GM19395 (cell line): ENCODE measurements at regions not wholly inside any gene's neighbourhood (a gene's known extent, or its start where the extent isn't known, plus 50 kb on each side); places are given as distances from the start of the nearest gene placed in this dataset.
"Not testable (repeated sequence)": the region's sequence is repeated elsewhere in the genome, so short reads cannot be mapped to it uniquely, and the experiment has no call there.

Experiments used
- ATAC-seq: cut with Tn5 transposase; IDR thresholded peaks from one replicate; pipeline ENCODE4 v1.9.1; 2021; ENCODE audit warnings: mild to moderate bottlenecking, moderate library complexity; ENCODE audit not compliant: unreplicated experiment

DNA sequence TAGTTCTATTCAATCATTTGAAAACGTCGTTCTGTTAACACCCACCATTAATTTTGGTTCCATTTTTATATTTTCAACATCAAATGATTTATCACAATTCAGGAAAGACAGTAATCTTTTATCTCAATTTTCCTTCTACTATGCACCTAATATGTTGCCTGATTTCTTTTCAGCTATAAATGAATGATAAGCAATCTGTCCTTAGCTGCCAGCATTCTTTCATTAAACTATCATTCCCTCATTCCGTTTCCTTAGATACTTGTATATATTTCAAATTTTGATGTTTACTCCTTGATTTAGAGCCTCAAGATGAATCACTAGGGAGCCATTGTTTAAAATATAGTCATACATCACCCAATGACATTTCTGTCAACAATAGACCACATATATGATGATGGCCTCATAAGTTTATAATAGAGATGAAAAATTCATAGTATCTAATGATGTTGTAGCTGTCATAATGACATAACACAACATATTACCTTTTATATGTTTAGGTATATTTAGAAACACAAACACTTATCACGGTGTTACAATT is 661.7 kb downstream of the IPMK start:
- ATAC-seq = no peak

GRCh38 chr10:57599440-57599839 is 668.3 kb downstream of the IPMK start:
- no peak for ATAC-seq

DNA sequence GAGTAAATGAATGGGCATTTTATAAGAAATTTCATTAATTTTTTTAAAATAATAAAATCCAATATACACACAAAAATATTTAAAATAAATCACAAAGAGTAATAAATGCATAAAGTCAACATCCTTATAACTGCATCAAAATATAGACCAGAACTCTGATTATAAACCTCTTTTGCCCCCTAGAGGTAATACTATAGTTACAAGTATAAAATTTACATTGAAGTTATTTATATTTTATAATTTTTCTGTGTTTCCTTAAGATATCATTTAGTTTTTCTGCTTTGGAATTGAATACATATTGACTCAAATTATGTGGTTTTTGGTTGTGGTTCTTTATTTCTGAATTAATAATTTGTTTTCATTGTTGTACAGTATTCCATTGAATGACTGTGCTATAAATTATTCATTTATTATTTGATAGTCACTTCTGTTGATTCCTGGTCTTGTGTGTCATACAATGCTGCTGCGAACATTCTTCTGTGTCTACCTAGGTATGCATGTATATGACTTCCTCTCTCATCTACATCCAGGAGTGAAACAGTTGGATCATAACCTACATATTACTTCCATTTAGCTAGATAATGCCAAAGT is 673.6 kb downstream of the IPMK start:
- no peak for ATAC-seq

DNA sequence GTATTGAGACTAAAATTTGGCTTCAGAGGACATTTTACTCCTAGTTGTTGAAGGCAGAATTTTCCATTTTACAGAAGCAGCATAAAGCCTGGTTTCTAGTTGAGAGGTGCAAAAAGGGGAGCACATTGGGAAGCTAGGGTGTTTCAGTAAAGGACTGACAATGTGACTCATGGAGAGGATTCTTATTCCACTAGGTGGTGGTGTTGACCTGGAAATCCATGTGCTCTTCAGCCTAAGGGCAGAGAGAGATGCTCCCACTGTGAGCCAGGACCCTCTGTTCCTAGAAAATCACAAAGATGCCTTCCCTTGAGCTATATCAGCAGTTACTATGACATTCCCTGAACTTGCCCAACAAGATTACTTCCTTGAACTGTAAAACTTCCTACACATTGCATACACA is 687.8 kb downstream of the IPMK start:
- no peak for ATAC-seq

GRCh38 chr10:57562211-57562610 is 705.5 kb downstream of the IPMK start:
- no peak for ATAC-seq

DNA sequence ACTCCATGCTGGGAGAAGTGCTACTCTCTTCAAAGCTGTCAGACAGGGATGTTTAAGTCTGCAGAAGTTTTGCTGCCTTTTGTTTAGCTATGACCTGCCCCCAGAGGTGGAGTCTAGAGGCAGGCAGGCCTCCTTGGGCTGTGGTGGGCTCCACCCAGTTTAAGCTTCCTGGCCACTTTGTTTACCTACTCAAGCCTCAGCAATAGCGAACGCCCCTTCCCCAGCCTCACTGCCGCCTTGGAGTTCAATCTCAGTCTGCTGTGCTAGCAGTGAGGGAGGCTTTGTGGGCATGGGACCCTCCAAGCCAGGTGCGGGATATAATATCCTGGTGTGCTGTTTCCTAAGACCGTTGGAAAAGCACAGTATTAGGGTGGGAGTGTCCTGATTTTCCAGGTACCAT is 715.9 kb downstream of the IPMK start:
- not testable (repeated sequence) for ATAC-seq

DNA sequence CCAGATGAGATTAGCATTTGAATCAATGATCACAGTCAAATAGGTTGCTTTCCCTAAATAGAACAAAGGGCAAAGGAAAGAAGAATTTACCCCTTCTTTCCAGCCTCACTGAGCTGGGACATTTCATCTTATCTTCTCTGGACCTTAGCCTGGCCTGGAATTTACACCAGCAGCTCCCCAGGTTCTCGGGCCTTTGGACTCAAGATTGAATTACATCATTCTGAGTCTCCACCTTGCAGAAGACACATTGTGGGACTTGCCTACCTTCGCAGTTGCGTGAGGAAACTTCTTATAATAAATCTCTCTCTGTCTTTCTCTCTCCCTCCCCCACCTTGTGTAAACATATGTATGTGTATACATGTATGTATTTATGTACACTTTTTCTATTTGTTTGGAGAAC is 732.4 kb downstream of the IPMK start:
- ATAC-seq = no peak

- ATAC-seq = no peak
These were observed 754.1 kb downstream of the IPMK start for GRCh38 chr10:57513637-57514036.

DNA sequence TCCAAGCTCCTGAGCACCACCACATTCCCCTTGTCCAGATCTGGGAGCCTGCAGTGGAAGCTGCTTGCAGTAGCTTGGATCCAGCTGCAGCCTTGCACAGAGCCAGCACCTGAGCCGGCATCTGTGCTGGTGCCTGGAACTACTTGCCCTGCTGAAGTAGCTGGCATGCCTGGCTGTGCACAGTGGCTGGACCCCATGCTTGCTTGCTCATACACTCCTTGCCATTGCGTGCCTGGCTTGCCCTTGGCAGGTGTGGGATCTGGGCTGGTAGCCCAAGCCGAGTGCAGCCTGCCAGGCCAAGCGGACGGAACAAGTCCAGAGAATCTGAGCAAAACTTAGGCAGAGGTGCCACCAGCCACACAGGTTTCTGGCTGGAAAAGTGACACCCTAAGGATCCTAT is 759.9 kb downstream of the IPMK start:
- no peak for ATAC-seq

- ATAC-seq = no peak
These were observed 761.1 kb downstream of the IPMK start for GRCh38 chr10:57506414-57507094.

- no peak for ATAC-seq
These were observed 773.2 kb downstream of the IPMK start for GRCh38 chr10:57494486-57494885.

GRCh38 chr10:57482259-57482658 is 785.4 kb downstream of the IPMK start:
- no peak for ATAC-seq

DNA sequence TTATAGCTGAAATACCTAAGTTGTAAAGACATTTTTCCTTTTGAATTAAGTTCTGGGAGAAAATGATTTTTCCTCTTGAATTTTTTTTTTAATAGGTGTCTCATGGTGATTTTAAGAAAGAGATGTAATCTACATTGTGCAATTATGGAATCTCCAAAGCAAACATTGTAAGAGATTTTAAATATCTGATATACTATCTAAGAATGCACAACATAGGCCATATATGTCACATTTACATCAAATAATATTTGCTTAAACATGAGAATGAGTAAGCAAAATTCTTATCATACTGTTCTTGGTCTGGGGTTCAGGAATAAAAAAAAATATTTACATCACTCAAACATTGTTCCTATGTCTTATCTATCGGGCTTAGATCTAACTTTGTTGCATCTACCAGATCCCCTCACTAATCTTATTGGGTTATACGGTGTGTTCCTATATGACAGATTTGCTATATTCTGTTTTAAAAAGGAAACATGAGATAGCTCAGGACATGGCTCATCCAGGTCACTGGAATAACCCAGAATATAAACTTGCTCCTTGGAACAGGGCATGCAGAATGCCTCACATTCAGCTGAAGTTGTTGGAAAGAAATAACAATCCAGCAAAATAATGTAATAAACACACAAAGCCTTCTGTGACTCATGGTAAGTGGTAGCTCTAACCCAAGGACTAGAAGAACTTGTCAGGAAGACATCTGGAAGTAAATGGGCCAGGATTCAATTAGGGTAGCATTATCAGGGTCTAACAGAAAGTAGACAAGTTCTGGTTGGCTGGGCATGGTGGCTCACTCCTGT is 794.7 kb downstream of the IPMK start:
- ATAC-seq = no peak

DNA sequence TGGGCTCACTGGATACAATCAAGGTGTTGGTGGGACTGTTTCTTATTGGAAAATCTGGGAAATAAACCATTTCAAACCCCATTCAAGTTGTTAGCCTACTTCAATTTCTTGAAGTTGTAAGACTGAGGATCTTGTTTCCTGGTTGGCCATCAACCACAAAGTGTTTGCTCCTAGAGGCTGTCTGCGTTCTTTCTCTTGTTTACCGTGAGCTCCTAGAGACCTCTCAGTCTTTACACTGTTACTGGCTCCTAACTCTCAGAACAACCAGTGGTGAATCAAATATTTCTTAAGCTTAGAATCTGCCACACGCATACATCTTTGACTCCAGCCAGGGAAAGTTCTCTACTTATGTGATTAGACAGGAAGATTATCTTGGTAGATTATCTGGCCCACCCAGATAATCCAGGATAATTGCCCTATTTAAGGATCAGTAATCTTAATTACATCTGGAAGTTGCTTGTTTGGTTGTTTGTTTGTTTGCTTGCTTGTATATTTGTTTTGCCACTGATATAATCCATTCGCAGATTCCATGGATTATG is 798.7 kb downstream of the IPMK start:
- ATAC-seq = no peak

DNA sequence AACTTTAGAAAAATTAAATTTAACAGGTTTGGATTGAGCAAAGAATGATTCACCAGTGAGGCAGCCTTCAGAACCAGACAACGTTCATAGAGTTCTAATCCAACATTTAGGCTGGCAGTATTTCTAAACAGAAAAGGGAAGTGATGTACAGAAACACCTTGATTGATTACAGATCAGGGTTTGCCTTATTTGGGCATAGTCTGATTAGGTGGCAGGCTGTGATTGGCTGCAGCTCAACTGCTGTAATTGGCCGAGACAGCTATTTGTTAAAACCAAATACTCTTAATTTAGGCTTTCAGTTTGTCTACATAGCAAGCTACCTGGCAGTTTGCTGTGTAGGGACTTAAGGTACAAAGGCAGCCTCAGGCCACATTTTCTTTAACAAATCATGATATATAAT is 802.5 kb downstream of the IPMK start:
- ATAC-seq = no peak

GRCh38 chr10:57460540-57460939 is 807.2 kb downstream of the IPMK start:
- ATAC-seq = no peak

DNA sequence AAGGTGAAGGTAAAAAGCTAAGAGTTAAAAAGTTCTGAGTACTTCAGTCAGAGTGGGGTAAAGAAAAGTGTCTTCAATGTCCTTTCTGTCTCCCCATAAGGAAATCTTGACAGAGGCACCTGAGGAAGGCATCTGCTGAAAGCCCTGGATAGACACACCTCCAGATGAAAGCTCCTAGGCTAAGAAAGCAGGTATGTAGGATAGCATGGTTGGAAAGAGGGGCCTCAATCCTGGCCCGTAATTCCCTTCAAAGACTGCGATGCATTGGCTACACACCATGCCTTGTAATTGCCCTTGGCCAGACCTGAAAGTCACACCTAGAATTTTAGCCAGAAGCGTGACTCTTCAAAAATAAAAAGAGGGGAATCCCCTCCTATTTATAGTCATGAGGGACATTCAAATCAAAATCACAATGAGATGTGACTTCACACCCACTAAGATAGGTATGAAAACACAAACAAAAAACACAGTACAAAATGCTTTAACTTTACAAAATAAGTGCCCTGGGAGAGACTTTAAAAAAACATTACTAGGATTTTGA is 809.7 kb downstream of the IPMK start:
- ATAC-seq = no peak

- no peak for ATAC-seq
These were observed 837.3 kb downstream of the IPMK start for GRCh38 chr10:57430376-57430775.

DNA sequence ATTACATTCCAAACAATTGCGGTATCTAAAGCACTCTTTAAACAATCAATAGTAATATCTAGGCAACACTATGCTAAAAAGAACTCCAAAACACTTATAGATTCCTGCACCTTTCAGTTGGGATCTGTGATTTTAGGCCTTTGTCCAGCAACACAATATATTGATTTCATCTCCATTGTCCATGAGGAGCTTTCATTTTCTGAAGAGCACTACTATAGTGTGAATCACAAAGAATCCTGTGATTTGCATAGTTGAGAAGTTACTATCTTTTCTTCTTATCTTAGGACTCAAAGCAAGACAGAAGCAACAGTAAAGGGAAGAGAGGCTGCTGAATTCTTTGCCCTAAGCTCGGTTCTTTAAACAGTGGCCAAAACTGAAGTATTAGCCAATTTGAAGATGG is 846.8 kb downstream of the IPMK start:
- no peak for ATAC-seq

DNA sequence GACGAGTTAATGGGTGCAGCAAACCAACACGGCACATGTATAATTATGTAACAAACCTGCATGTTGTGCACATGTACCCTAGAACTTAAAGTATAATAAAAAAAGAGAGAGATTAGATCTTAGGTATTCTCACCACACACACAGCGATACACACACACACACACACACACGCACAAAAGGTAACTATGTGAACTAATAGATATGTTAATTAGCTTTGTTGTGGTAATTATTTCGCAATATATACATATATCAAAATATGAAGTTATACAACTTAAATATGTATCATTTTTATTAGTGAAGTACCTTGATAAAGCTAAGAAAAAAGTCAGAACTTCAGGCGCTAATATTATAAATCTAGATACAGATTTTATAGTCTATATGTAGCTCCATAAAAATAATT is 849.2 kb downstream of the IPMK start:
- ATAC-seq = no peak

DNA sequence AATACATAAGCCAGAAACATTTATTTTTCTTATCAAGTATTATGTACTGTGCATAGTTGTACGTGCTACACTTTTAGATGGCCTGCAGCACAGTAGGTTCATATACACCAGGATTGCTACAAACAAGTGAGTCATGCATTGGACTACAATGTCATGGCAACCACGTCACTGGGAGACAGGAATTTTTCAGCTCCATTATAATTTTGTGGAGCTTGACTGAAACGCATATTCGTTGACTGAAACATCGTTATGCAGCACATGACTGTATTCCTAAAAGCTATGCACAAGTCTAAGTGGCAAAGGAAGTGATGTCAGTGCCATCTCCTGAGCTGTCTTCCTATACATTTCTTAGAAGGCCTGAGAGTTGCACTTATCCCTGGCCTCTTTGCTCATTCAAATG is 871.8 kb downstream of the IPMK start:
- no peak for ATAC-seq
